ENCODE measurements at regions not wholly inside any gene's neighbourhood (a gene's known extent, or its start where the extent isn't known, plus 50 kb on each side); places are given as distances from the start of the nearest gene placed in this dataset.

- in situ Hi-C loops (cut with MboI; ENCODE audit: low sequenced_read_pairs), result no loop called here
Measured at GRCh38 chr2:129462349-129462748, 517.1 kb upstream of the RAB6C start.

GRCh38 chr2:129462967-129463366 is 516.5 kb upstream of the RAB6C start:
- in situ Hi-C loops (cut with MboI; ENCODE audit: low sequenced_read_pairs), result no loop called here

GRCh38 chr2:129464036-129464435 is 515.4 kb upstream of the RAB6C start:
- in situ Hi-C loops (cut with MboI; ENCODE audit: low sequenced_read_pairs), result no loop called here

- in situ Hi-C loops (cut with MboI; ENCODE audit: low sequenced_read_pairs), result no loop called here
Measured at GRCh38 chr2:129464631-129465030, 514.8 kb upstream of the RAB6C start.

GRCh38 chr2:129465045-129465444 is 514.4 kb upstream of the RAB6C start:
- in situ Hi-C loops (cut with MboI; ENCODE audit: low sequenced_read_pairs), result no loop called here

GRCh38 chr2:129466389-129466788 is 513.1 kb upstream of the RAB6C start:
- in situ Hi-C loops (cut with MboI; ENCODE audit: low sequenced_read_pairs), result no loop called here

GRCh38 chr2:129467012-129467779 is 512.3 kb upstream of the RAB6C start:
- in situ Hi-C loops (cut with MboI; ENCODE audit: low sequenced_read_pairs), result no loop called here

GRCh38 chr2:129467941-129468340 is 511.5 kb upstream of the RAB6C start:
- in situ Hi-C loops (cut with MboI; ENCODE audit: low sequenced_read_pairs), result no loop called here

- in situ Hi-C loops (cut with MboI; ENCODE audit: low sequenced_read_pairs), result no loop called here
Measured at GRCh38 chr2:129468879-129469278, 510.6 kb upstream of the RAB6C start.

- in situ Hi-C loops (cut with MboI; ENCODE audit: low sequenced_read_pairs), result no loop called here
Measured at GRCh38 chr2:129469389-129469788, 510.1 kb upstream of the RAB6C start.

- in situ Hi-C loops (cut with MboI; ENCODE audit: low sequenced_read_pairs), result no loop called here
Measured at GRCh38 chr2:129469871-129470270, 509.6 kb upstream of the RAB6C start.

GRCh38 chr2:129478902-129479517 is 500.5 kb upstream of the RAB6C start:
- in situ Hi-C loops (cut with MboI; ENCODE audit: low sequenced_read_pairs), result no loop called here

GRCh38 chr2:129479892-129480291 is 499.6 kb upstream of the RAB6C start:
- in situ Hi-C loops (cut with MboI; ENCODE audit: low sequenced_read_pairs), result no loop called here

GRCh38 chr2:129480790-129481189 is 498.7 kb upstream of the RAB6C start:
- in situ Hi-C loops (cut with MboI; ENCODE audit: low sequenced_read_pairs), result no loop called here

- in situ Hi-C loops (cut with MboI; ENCODE audit: low sequenced_read_pairs), result no loop called here
Measured at GRCh38 chr2:129481306-129482219, 497.9 kb upstream of the RAB6C start.

- in situ Hi-C loops (cut with MboI; ENCODE audit: low sequenced_read_pairs), result no loop called here
Measured at GRCh38 chr2:129482626-129483025, 496.8 kb upstream of the RAB6C start.

GRCh38 chr2:129483366-129483765 is 496.1 kb upstream of the RAB6C start:
- in situ Hi-C loops (cut with MboI; ENCODE audit: low sequenced_read_pairs), result no loop called here

GRCh38 chr2:129484999-129485897 is 494.2 kb upstream of the RAB6C start:
- in situ Hi-C loops (cut with MboI; ENCODE audit: low sequenced_read_pairs), result no loop called here

GRCh38 chr2:129488376-129488775 is 491.1 kb upstream of the RAB6C start:
- in situ Hi-C loops (cut with MboI; ENCODE audit: low sequenced_read_pairs), result no loop called here

GRCh38 chr2:129490641-129491040 is 488.8 kb upstream of the RAB6C start:
- in situ Hi-C loops (cut with MboI; ENCODE audit: low sequenced_read_pairs), result no loop called here

GRCh38 chr2:129491308-129491707 is 488.2 kb upstream of the RAB6C start:
- in situ Hi-C loops (cut with MboI; ENCODE audit: low sequenced_read_pairs), result no loop called here

Measured in HL-60/S4 treated with retinoic acid at 250 ng/mL for 4 days and 3 days (cell line).